HG03175 (cell line): ENCODE measurements at regions not wholly inside any gene's neighbourhood (a gene's known extent, or its start where the extent isn't known, plus 50 kb on each side); places are given as distances from the start of the nearest gene placed in this dataset.
"Not testable (repeated sequence)": the region's sequence is repeated elsewhere in the genome, so short reads cannot be mapped to it uniquely, and the experiment has no call there.

Source experiments
- ATAC-seq: cut with Tn5 transposase; IDR thresholded peaks from one replicate; pipeline ENCODE4 v1.9.1; 2021; ENCODE audit warnings: mild to moderate bottlenecking, moderate library complexity; ENCODE audit not compliant: unreplicated experiment

DNA sequence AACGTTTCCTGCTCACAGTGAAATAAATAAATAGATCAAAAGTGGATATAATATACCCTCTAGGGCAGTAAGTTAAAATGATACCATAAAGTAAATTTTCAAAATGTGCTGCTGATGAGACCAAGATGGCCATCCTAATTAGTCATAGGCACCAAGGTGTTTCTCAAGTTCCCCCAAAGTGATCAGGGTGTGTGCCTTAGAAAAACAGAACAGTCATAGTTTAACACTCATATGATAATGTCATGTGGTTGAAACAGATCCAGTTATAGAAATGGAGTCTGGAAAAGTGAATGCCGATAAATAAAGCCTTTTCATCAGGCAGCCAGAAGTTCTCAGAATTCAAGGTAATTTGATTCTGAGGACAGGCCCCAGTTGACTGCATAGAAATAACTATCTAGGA lies 161.5 kb upstream of the CDKN2B start:
- no peak for ATAC-seq

DNA sequence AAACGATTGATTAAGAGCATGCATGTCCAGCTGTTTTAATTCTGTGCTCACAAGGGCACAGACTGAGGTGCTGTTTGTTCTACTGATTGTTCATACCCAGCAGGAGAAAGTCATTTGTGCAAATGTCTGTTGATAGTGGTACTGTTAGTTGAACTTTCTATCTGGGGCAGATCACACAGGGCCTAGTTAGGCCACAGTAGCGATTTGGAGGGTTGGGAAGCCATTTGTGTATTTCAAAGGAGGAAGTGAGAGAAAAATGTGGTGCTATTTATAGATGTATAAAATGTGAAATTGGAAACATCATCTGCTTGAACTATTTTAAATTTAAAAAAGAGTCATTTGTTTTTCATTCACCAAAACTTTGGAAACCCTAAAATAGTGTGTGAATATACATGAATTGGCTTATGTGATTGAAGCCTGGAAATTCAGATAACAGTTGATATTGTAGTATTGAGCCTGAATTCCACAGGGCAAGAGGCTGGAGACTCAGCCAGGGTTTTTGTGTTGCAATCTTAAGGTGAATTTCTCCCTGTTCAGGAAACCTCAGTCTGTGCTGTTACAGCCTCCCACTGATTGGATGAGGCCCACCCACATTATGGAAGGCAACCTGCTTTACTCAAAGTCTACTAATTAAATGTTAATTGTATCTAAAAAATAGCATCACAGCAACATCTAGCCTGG lies 162.0 kb upstream of the CDKN2B start:
- no peak for ATAC-seq

DNA sequence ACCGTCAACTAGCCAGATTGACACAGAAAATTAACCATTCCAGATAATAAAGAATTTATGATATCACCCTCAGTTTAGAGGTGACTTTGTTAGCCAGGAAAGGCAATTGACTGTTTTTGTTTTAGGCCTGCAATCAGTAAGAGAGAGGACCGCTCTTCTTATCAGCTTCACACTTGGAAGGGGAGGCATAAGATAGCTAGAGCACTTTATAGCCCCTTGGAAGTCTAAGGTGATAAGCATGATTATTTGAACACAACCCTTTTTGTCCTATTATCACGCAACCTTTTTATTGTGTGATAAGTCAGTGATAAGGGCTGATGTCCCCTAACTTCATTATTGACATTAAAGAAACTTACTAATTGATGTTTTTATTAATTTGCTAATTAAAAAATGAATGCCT lies 162.6 kb upstream of the CDKN2B start:
- no peak for ATAC-seq

DNA sequence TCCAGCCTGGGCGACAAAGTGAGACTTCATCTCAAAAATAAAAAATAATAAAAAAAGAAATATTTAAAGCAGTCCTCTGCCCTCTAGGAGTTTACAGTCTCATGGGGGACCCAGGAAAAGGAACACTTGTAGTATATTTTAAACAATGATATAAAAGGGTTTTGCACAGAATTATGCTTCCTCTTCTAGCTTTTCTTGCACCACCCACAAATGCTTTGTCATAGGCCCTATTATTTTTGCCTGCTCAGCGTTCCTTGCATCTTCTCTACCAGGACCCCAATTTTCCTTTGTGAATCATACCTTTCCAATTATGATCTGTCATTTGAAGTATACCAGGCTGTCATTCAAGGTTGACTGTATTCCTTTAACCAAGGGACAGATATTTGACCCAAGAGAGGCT lies 164.8 kb upstream of the CDKN2B start:
- ATAC-seq: no peak

DNA sequence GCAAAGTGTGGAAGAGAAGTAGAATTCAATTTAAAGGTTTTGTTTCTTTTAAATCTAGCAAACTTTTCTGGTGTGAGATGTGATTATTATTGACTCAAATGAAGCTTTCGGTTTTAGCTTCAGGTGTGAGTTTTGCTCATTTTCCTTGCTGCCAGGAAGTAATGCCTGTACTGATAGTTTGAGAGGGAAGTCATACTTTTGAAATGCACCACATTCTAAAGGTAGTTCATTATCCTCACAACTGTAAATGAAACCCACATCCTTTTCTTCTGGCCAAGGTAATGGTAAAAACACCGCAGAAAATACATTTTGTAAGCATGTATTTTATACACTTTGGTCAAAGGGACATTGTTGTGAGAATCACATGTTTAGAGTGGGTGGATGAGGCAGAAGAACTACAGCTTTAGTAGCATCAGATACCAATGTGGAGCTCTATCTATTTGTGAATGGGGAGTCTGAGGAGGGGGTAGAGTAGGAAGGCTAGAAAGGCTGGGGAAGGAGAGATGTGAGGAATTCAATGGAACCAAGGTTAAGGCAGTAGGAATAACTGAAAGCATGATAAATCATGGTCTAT lies 167.0 kb upstream of the CDKN2B start:
- no peak for ATAC-seq

DNA sequence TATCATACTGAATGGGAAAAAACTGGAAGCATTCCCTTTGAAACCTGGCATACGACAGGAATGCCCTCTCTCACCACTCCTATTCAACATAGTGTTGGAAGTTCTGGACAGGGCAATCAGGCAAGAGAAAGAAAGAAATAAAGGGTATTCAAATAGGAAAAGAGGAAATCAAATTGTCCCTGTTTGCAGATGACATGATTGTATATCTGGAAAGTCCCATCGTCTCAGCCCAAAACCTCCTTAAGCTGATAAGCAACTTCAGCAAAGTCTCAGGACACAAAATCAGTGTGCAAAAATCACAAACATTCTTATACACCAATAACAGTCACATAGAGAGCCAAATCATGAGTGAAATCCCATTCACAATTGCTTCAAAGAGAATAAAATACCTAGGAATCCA lies 171.9 kb upstream of the CDKN2B start:
- not testable (repeated sequence) for ATAC-seq

DNA sequence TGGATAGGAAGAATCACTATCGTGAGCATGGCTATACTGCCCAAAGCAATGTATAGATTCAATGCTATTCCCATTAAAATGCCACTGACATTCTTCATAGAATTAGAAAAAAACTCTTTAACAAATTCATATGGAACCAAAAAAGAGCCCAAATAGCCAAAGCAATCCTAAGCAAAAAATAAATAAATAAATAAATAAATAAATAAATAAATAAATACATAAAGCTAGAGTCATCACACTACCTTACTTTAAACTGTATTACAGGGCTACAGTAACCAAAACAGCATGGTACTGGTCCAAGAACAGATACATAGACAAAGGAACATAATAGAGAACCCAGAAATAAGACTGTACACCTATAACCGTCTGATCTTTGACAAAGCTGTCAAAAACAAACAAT lies 180.4 kb upstream of the CDKN2B start:
- ATAC-seq: no peak

DNA sequence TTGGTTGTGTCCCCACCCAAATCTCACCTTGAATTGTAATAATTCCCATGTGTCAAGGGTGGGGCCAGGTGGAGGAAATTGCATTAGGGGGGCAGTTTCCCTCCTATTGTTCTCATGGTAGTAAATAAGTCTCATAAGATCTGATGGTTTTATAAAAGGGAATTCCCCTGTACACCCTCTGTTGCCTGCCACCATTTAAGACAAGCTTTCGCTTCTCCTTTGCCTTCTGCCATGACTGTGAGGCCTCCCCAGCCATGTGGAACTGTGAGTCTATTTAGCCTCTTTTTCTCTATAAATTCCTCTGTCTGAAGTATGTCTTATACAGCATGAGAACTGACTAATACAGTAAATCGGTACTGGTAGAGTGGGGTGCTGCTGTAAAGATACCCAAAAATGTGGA lies 187.9 kb upstream of the CDKN2B start:
- ATAC-seq: not testable (repeated sequence)

DNA sequence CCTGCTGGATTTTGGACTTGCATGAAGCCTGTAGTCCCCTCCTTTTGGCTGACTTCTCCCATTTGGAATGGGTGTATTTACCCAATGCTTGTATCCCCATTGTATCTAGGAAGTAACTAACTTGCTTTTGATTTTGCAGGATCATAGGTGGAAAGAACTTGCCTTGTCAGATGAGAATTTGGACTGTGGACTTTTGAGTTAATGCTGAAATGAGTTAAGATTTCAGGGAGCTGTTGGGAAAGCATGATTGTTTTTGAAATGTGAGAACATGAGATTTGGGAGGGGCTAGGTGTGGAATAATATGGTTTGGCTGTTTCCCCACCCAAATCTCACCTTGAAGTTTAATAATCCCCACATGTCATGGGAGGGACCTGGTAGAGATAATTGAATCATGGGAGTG lies 189.6 kb upstream of the CDKN2B start:
- ATAC-seq: no peak

DNA sequence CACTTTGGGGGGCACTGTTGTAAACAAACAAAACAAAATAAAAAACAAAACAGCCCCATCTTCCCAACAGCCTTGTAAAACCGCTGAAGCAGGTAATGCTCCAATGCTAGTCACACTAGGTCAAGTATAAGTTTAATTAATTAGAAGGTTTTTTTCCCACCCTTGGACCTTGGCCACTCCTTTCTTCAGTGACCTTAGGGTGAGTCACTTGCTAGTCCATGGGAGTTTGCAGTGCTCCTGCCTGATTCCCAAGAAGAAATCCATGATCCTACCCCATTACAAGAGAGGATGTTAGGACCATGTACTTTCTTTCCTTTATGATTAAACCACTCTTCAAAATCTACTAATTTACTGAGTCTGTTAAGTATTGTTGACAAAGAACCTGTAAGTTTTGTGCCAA lies 192.2 kb upstream of the CDKN2B start:
- ATAC-seq: no peak

DNA sequence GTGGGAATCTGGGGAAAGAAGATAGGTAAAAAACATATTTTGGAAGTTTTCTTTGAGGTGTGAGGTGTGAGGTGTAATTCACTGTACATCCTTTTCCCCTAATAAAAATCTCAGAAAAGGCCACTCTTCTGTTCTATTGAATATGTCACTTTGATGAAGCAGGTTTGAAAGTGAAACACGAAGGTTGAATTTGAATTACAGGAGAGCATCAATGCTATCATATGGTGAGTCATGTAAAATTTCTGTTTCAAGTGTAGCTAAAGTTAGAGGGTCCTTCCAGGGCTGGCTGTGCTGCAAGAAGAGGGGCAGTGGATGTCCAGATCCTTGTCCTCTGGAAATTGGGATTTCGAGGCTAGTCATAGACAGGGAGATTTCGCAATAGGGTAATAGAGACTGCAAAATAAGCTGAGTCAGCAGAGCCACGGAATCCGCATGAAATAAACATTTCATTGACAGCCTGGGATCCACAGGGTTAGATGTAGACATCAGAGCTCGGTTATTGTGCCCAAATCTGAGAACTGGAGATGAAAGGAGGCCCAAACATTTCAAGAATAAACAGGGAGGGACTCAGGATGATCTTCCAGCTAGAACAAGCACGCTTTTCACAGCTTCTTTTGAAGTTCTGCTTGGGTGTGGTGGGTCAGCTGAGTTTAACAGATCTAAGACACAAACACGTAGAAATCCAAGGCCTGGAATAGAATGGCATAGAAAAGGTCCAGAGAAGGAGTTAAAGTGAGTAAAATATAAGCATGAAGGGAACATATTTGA lies 194.4 kb upstream of the CDKN2B start:
- no peak for ATAC-seq

DNA sequence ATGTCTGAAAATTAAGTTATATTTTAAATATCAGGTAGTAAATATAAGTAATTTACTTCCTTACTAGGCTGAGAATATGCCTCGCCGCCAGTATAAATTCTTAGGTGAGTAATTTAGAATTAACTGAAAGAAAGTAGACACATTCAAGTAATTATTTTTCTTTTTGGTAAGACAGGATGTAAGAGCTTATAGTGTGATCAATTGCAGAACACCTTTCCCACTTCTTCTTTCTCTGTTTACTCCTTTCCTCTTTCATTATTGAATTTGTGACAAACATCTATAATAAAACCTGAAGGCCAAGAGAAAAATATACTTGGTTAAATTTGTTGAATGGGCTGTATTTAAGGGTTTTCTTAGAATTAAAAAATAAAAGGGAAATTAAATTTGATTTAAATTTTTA lies 195.1 kb upstream of the CDKN2B start:
- ATAC-seq: no peak

DNA sequence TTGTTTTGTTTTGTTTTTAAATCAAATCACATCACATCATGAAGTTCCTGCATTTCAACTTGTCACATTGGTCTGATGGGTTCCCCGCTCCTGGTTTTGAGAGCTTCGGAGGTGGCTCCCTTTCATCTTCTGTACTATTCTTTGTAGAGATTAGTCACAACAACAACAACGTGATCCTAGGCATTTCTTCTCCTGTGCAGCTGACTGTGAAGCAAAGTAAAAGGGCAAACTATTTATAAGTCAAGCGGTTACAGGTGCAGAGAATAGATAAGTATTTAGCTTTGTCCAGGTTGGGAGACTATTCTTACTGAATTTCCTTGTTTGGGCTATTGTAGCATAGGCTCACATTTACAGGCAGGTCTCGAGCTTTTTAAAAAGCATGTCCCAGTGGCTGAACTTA lies 197.7 kb upstream of the CDKN2B start:
- ATAC-seq: no peak

DNA sequence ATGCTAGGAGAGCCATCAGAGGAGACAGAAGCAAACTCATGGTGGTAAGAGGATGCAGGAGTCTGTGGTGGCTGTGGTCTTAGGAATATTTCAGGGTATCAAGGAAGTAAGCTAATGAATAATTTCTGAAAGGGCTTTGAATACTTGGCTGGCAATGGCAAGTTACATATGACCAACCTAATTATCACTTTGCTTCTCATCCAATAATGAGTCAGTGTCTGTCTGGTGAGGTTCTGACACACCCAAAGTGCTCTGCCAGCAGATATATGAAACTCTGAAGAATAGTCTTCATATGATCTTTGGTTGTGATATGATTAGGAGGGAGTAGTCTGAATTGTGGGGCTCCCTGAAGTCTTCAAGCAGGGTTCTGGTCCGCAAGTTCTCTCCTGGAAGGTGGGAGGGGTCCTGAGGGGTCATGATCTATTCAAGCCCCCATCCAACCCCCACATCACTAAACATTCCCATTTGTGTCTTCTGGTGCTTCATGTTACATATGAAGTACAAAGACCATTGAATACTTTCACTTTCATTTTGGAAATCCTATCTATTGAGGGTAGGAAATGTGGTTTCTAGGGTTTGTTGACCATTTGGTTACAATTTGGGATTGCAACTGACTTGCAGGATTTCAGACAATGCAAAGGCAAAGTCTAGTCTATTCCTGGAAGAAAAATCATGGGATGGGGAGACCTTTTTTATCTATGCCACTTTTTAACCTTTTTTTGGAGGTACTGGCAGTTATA lies 199.9 kb upstream of the CDKN2B start:
- peak; percentile 41 for ATAC-seq

DNA sequence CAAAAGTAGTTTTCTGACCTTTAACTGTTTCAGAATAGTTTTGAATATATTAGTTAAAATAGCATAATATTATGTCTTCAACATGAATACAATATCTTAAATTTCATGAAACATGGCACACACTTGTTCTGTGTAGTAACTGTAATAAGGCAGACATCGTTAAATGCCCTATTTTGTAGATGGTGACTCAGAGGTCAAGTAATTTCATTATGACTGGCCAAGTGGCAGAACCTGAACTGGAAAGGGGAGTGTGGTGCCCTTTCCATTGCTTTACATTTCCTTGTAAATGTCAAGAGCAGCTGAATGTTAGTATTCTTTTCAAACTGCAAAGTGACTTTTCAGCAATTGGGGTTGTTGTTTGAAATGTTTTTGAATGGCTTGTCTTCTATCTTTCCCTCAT lies 201.2 kb upstream of the CDKN2B start:
- ATAC-seq: no peak

DNA sequence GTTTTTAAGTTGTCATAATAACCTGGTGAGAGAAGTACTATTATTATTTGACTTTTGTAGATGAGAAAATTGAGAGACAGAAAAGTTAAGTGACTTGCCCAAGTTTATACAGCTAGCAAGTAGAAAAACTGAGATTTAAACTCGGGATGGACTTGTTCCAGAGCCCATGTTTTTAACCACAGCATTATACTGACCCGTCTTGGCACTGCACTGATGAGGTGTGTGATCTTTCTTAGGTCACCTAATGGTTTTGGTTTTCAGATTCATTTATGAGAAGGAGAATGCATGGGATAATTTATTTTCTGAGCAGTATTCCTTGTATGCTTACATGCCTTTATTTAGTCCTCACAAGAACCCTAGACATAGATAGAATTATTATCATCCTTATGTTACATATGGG lies 201.8 kb upstream of the CDKN2B start:
- no peak for ATAC-seq

DNA sequence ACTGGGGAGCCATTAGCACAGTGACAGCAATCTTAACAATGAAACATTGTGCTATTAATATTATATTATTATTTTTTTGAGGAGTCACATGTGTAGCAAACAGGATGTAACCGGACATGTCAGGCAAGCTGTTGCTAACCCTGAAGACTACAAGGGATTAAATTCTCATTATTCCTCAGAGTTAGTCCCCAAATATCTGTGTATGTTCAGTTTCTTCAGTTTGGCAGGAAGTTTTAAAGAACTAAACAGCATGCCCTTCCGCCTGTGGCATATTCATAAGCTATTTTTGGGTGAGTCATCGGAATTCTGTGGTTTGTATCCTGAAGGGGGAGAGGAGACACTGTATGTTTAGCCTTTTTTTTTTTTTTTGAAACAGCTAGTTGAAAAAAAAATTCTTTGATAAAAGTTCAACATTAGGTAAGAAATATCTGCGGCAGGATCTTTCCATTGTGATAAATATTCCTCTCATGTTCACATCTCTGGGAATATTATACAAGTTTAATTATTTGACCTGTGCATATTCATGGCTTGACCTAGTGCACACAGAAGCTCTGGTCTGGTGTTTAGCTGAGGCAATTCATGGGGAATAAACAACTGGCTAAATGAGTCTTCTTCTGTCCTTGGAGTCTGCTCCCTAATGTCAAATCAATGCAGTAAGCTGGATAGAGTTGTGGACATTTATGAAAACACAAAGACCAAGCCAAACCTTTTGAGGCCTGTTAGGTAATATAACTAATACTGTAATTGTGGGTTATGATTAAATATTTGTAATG lies 202.7 kb upstream of the CDKN2B start:
- no peak for ATAC-seq

DNA sequence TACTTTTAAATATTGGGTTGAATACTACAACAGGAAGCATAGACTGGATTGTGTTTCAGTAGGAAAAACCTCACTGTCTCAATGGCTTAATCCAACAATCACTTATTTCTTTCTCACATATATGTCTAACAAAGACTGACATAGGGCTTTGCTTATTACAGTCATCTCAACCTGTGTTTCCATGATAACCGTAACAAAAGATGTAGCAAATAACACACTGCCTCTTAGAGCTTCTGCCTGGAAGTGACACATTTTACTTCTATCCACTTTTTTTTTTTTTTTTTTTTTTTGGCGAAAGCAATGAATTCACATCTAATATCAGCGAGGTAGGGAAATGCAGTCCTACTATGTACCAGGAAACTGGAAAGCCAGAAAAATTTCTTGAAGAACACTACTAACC lies 204.9 kb upstream of the CDKN2B start:
- ATAC-seq: no peak

DNA sequence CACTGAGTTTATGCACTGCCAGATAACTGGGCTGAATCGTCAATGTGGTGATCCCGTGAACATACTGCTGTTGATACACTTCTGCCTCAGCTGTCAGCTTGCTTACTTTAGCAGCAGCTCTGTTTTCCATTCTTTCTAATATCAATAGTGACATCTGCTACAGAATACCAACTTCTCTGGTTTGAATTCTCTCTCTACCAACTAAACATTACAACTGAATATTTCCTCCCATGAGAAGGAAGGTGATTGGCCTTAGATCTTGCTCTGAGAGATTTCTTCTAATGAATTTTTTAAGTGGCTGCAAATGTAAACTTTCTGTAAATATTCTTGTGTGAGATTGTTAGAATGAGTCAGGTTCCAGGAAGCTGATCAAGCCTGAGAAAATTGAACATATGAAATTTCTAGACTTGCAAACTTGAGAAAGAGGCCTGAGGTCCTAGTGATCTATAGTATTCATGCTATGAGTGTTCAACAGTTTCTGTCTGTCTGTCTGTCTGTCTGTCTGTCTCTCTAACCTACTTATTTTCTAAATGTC lies 205.5 kb upstream of the CDKN2B start:
- ATAC-seq: no peak

DNA sequence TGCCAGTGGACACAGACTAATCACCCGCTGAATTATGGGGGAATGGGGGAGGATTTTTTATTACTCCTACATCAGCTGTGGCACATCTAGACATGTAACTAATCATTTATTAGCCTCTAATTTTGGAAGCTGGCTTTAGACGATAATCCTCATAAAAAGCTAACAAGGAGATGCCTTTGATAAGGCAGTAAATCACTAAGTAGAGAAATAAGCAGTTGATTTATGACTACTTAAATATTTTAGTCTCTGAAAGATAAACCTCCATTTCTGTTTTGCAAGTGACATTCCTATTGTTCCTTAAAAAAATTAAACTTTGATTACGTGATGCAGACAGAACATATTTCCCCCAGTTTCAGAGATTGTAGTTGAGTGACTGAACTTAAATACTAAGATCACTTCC lies 206.4 kb upstream of the CDKN2B start:
- ATAC-seq: no peak

DNA sequence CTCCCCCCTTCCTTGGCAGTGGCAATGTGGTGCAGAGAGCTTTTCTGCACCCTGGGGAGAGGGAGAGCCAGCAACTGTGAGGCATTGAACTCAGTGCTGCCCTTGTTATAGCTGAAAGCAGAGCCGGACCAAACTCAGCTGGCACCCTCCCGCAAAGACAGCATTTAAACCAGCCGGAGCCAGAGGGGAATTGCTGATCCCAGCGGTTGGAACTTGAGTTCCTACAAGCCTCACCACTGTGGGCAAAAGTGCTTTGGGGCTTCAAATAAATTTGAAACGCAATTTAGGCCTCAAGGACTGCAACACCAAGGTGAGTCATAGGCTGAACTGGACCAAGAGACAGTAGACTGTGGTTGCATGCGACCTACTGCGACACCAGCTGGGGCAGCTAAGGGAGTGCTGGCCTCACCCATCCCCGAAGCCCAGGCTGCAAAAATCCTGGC lies 207.6 kb upstream of the CDKN2B start:
- ATAC-seq: no peak
